SK-N-SH (cell line): ENCODE measurements at regions not wholly inside any gene's neighbourhood (a gene's known extent, or its start where the extent isn't known, plus 50 kb on each side); places are given as distances from the start of the nearest gene placed in this dataset.
A peak's percentile ranks its signal among the peaks of the same experiment; 100 is the strongest.

Experiments used
- CTCF ChIA-PET: fragments of 300-600, 350-600 bp; formaldehyde crosslinking; extraction: SDS; loops from one replicate; lab custom pipeline; 2021; lab: Yijun Ruan, JAX
- POLR2A ChIA-PET: fragments of 350-600 bp; sonication (Branson Sonifier 250); formaldehyde crosslinking; extraction: SDS; loops from one replicate; lab custom pipeline; 2020; ENCODE audit warnings: antibody characterized with exemption, inconsistent platforms; lab: Yijun Ruan, JAX
- DNase-seq: peaks from one replicate; pipeline ENCODE4 v3.0.0; 2012
- H2AFZ ChIP-seq: fragments of 200-600 bp; sonication (generic); 2 replicates; pipeline ENCODE4 v1.8.1; 2016; ENCODE audit warnings: antibody characterized with exemption, mild to moderate bottlenecking, low read depth
- H3F3A ChIP-seq: fragments of 200-600 bp; sonication (generic); replicated peaks from 2 replicates; pipeline ENCODE3; 2016; ENCODE audit warnings: antibody characterized with exemption, mild to moderate bottlenecking; ENCODE audit not compliant: insufficient read depth
- H3K27ac ChIP-seq, 2 experiments: fragments of 200-500 bp in 1 of 2; fragments of 200-600 bp in 1 of 2; sonication (Bioruptor generic) in 1 of 2; sonication (generic), shearing (Covaris generic) in 1 of 2; 2 replicates each; pipeline versions ENCODE4 v1.5.1 to v1.6.1; 2014 to 2016; ENCODE audit warnings: low read depth in 2 of 2, inconsistent platforms in 1 of 2, low read length in 1 of 2, mild to moderate bottlenecking in 1 of 2, mixed read lengths in 1 of 2
- H3K27me3 ChIP-seq: fragments of 200-600 bp; sonication (generic), shearing (Covaris generic); 2 replicates; pipeline ENCODE4 v1.6.1; 2016; ENCODE audit warnings: mixed run types; ENCODE audit not compliant: insufficient read depth
- H3K36me3 ChIP-seq, 2 experiments: fragments of 200-500 bp in 1 of 2; fragments of 200-600 bp in 1 of 2; sonication (Bioruptor generic) in 1 of 2; sonication (generic) in 1 of 2; replicated peaks in 1 of 2; 2 replicates each; pipeline versions ENCODE3 to v1.5.1; 2014 to 2016; ENCODE audit warnings: low read length in 1 of 2, mild to moderate bottlenecking in 1 of 2; ENCODE audit not compliant: insufficient read depth in 2 of 2, control insufficient read depth in 1 of 2
- H3K4me1 ChIP-seq, 2 experiments: fragments of 200-500 bp in 1 of 2; fragments of 200-600 bp in 1 of 2; sonication (Bioruptor generic) in 1 of 2; sonication (generic), shearing (Covaris generic) in 1 of 2; 2 replicates each; pipeline versions ENCODE4 v1.5.1 to v1.6.1; 2014 to 2016; ENCODE audit warnings: low read depth in 1 of 2, low read length in 1 of 2, mixed run types in 1 of 2; ENCODE audit not compliant: insufficient read depth in 2 of 2, control insufficient read depth in 1 of 2
- H3K4me2 ChIP-seq: fragments of 200-600 bp; sonication (generic), shearing (Covaris generic); 2 replicates; pipeline ENCODE4 v1.6.1; 2017; ENCODE audit warnings: mixed run types
- H3K4me3 ChIP-seq, 2 experiments: fragments of 200-500 bp in 1 of 2; fragments of 200-600 bp in 1 of 2; sonication (Bioruptor generic) in 1 of 2; sonication (generic), shearing (Covaris generic) in 1 of 2; 2 replicates each; pipeline versions ENCODE4 v1.5.1 to v1.8.1; 2014 to 2016; ENCODE audit warnings: low read depth in 2 of 2, inconsistent platforms in 1 of 2, low read length in 1 of 2, mild to moderate bottlenecking in 1 of 2, mixed read lengths in 1 of 2, moderate library complexity in 1 of 2
- H3K79me2 ChIP-seq: fragments of 200-600 bp; sonication (generic); 2 replicates; pipeline ENCODE4 v1.8.1; 2017; ENCODE audit warnings: mild to moderate bottlenecking; ENCODE audit not compliant: insufficient read depth
- H3K9ac ChIP-seq: fragments of 200-600 bp; sonication (generic); 2 replicates; pipeline ENCODE4 v1.6.1; 2017; ENCODE audit warnings: mixed run types
- H3K9me2 ChIP-seq: fragments of 200-600 bp; sonication (generic); 2 replicates; pipeline ENCODE4 v1.6.1; 2017; ENCODE audit warnings: mixed run types
- H3K9me3 ChIP-seq: fragments of 200-600 bp; sonication (generic); 2 replicates; pipeline ENCODE4 v1.6.1; 2017; ENCODE audit warnings: mixed run types, mild to moderate bottlenecking, moderate library complexity
- H4K20me1 ChIP-seq: fragments of 200-600 bp; sonication (generic); 2 replicates; pipeline ENCODE4 v1.6.1; 2017; ENCODE audit warnings: mild to moderate bottlenecking, mixed run types; ENCODE audit not compliant: insufficient read depth
- CHD2 ChIP-seq: fragments of 150-350 bp; IDR thresholded peaks from 2 replicates; pipeline ENCODE4 v1.6.1; 2018; ENCODE audit warnings: low read length; ENCODE audit not compliant: partially characterized antibody
- EP300 ChIP-seq, 2 experiments: IDR thresholded peaks; 2 replicates each; pipeline versions ENCODE4 v1.4.0 to v1.6.1; 2012; ENCODE audit warnings: borderline replicate concordance in 1 of 2, low read depth in 1 of 2, low read length in 1 of 2
- FOSL2 ChIP-seq: IDR thresholded peaks from 2 replicates; pipeline ENCODE4 v1.4.0; 2012; ENCODE audit warnings: low read depth, mild to moderate bottlenecking, moderate library complexity, borderline replicate concordance
- FOXM1 ChIP-seq: IDR thresholded peaks from 2 replicates; pipeline ENCODE4 v1.4.0; 2012; ENCODE audit warnings: low read depth, mild to moderate bottlenecking
- GATA2 ChIP-seq: sonication (generic); formaldehyde crosslinking; IDR thresholded peaks from 2 replicates; pipeline ENCODE4 v1.5.0; 2020; ENCODE audit warnings: mild to moderate bottlenecking, missing genetic modification reagents
- MAX ChIP-seq: IDR thresholded peaks from 2 replicates; pipeline ENCODE4 v1.4.0; 2012; ENCODE audit warnings: low read depth
- MEF2A ChIP-seq: IDR thresholded peaks from 2 replicates; pipeline ENCODE4 v1.4.0; 2012; ENCODE audit warnings: low read depth, borderline replicate concordance
- NFIC ChIP-seq: IDR thresholded peaks from 2 replicates; pipeline ENCODE4 v1.4.0; 2012; ENCODE audit warnings: borderline replicate concordance
- NRF1 ChIP-seq: IDR thresholded peaks from 2 replicates; pipeline ENCODE4 v1.6.1; 2012; ENCODE audit warnings: low read depth, mild to moderate bottlenecking, low read length
- RAD21 ChIP-seq: IDR thresholded peaks from 2 replicates; pipeline ENCODE4 v1.6.1; 2012; ENCODE audit warnings: mild to moderate bottlenecking, low read length
- RCOR1 ChIP-seq: fragments of 150-350 bp; IDR thresholded peaks from 2 replicates; pipeline ENCODE4 v1.6.1; 2017; ENCODE audit warnings: antibody characterized with exemption, low read length
- RFX5 ChIP-seq: IDR thresholded peaks from 2 replicates; pipeline ENCODE4 v1.6.1; 2012; ENCODE audit warnings: mild to moderate bottlenecking, improper control_type of control experiment, low read length
- SIN3A ChIP-seq: IDR thresholded peaks from 2 replicates; pipeline ENCODE4 v1.6.1; 2012; ENCODE audit warnings: low read depth, mild to moderate bottlenecking, low read length, moderate library complexity, borderline replicate concordance
- TCF12 ChIP-seq: IDR thresholded peaks from 2 replicates; pipeline ENCODE4 v1.4.0; 2012
- USF2 ChIP-seq: fragments of 150-350 bp; IDR thresholded peaks from 2 replicates; pipeline ENCODE4 v1.6.1; 2017; ENCODE audit warnings: antibody characterized with exemption, low read length, low read depth, borderline replicate concordance
- WGBS: methylation state at CpG from one replicate; pipeline ENCODE4 v1.1.6; 2017; ENCODE audit warnings: low lambda C conversion rate; 5-methylcytosine and 5-hydroxymethylcytosine counted together
- TF ChIP-seq, protein P1 (sequence below): fragments of 150-350 bp; IDR thresholded peaks from 2 replicates; pipeline ENCODE4 v1.6.1; 2016; ENCODE audit warnings: mild to moderate bottlenecking, low read depth, low read length
- TF ChIP-seq, protein P2 (sequence below): IDR thresholded peaks from 2 replicates; pipeline ENCODE4 v1.6.1; 2012; ENCODE audit warnings: mild to moderate bottlenecking, low read depth, low read length, moderate library complexity
- TF ChIP-seq, protein P3 (sequence below): fragments of 200-600 bp; sonication (generic); IDR thresholded peaks from 2 replicates; pipeline ENCODE4 v1.6.1; 2017; ENCODE audit warnings: antibody characterized with exemption, mild to moderate bottlenecking, moderate library complexity

GRCh38 chr7:96598421-96598820 lies 111.2 kb downstream of the SEM1 start:
- Histone ChIP-seq H4K20me1 (no peaks in the 10 kb centered on the region), H3K36me3 (no peaks in the 10 kb centered on the region), H3K4me3 (no peak overlapping the region), H3K79me2 (no peaks in the 10 kb centered on the region), H3K9ac (no peak overlapping the region), H3F3A (no peaks in the 10 kb centered on the region), H3K27ac (no peak overlapping the region), H3K27me3 (no peaks in the 10 kb centered on the region), H3K9me2 (no peaks in the 10 kb centered on the region), H3K4me1 (peaks cover 0 to 9% of the 10 kb centered on the region in 2 experiments; a peak in 2 of 4 replicates), H3K9me3 (no peaks in the 10 kb centered on the region), H2AFZ (no peak overlapping the region), H3K4me2 (no peak overlapping the region)
- TF ChIP-seq, protein P1, sequence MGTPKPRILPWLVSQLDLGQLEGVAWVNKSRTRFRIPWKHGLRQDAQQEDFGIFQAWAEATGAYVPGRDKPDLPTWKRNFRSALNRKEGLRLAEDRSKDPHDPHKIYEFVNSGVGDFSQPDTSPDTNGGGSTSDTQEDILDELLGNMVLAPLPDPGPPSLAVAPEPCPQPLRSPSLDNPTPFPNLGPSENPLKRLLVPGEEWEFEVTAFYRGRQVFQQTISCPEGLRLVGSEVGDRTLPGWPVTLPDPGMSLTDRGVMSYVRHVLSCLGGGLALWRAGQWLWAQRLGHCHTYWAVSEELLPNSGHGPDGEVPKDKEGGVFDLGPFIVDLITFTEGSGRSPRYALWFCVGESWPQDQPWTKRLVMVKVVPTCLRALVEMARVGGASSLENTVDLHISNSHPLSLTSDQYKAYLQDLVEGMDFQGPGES: no peak
- TF ChIP-seq, protein P2, sequence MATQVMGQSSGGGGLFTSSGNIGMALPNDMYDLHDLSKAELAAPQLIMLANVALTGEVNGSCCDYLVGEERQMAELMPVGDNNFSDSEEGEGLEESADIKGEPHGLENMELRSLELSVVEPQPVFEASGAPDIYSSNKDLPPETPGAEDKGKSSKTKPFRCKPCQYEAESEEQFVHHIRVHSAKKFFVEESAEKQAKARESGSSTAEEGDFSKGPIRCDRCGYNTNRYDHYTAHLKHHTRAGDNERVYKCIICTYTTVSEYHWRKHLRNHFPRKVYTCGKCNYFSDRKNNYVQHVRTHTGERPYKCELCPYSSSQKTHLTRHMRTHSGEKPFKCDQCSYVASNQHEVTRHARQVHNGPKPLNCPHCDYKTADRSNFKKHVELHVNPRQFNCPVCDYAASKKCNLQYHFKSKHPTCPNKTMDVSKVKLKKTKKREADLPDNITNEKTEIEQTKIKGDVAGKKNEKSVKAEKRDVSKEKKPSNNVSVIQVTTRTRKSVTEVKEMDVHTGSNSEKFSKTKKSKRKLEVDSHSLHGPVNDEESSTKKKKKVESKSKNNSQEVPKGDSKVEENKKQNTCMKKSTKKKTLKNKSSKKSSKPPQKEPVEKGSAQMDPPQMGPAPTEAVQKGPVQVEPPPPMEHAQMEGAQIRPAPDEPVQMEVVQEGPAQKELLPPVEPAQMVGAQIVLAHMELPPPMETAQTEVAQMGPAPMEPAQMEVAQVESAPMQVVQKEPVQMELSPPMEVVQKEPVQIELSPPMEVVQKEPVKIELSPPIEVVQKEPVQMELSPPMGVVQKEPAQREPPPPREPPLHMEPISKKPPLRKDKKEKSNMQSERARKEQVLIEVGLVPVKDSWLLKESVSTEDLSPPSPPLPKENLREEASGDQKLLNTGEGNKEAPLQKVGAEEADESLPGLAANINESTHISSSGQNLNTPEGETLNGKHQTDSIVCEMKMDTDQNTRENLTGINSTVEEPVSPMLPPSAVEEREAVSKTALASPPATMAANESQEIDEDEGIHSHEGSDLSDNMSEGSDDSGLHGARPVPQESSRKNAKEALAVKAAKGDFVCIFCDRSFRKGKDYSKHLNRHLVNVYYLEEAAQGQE: no peak
- TF ChIP-seq MAX (no peak), FOXM1 (no peak), RCOR1 (no peak), RFX5 (no peak)
- ChIA-PET POLR2A (no interaction called here), CTCF (interaction anchor here (0.7 to 2.2 kb wide), 5 partner anchors 70 to 875 kb away, joined by 3 to 6 read pairs (median 3); no protein-coding TSS in a partner anchor)
- 15% methylated on average over 1 of the region's 1 CpG for WGBS
- DNase-seq: no peak

GRCh38 chr7:96596120-96596826 lies 113.4 kb downstream of the SEM1 start:
- Histone ChIP-seq H3K4me3 (no peak overlapping the region), H3K27ac (no peak overlapping the region), H3F3A (no peaks in the 10 kb centered on the region), H3K79me2 (no peaks in the 10 kb centered on the region), H4K20me1 (no peaks in the 10 kb centered on the region), H3K9ac (no peak overlapping the region), H3K4me1 (peaks cover 0 to 9% of the 10 kb centered on the region in 2 experiments; a peak in 2 of 4 replicates), H2AFZ (peak overlapping the region; percentile 27; the same call in 1 of the 2 replicates), H3K4me2 (no peak overlapping the region), H3K9me2 (no peaks in the 10 kb centered on the region), H3K36me3 (no peaks in the 10 kb centered on the region), H3K9me3 (no peaks in the 10 kb centered on the region), H3K27me3 (no peaks in the 10 kb centered on the region)
- DNase-seq: peak; percentile 50
- TF ChIP-seq NRF1 (no peak), RCOR1 (peak; percentile 67; the same call in 1 of the 2 replicates), USF2 (no peak), RFX5 (no peak), MEF2A (no peak), EP300 (IDR thresholded peaks at IDR 0.05; ENCODE audit: borderline replicate concordance in 1 of 2, low read depth in 1 of 2, low read length in 1 of 2) (peak in 1 of 2 experiments; percentile 33; a peak in 1 of 4 replicates), GATA2 (CRISPR knock-in tag) (peak; percentile 52), SIN3A (no peak), CHD2 (peak; percentile 35), FOSL2 (no peak), NFIC (no peak), TCF12 (no peak), RAD21 (peak; percentile 46)
- TF ChIP-seq, protein P3, sequence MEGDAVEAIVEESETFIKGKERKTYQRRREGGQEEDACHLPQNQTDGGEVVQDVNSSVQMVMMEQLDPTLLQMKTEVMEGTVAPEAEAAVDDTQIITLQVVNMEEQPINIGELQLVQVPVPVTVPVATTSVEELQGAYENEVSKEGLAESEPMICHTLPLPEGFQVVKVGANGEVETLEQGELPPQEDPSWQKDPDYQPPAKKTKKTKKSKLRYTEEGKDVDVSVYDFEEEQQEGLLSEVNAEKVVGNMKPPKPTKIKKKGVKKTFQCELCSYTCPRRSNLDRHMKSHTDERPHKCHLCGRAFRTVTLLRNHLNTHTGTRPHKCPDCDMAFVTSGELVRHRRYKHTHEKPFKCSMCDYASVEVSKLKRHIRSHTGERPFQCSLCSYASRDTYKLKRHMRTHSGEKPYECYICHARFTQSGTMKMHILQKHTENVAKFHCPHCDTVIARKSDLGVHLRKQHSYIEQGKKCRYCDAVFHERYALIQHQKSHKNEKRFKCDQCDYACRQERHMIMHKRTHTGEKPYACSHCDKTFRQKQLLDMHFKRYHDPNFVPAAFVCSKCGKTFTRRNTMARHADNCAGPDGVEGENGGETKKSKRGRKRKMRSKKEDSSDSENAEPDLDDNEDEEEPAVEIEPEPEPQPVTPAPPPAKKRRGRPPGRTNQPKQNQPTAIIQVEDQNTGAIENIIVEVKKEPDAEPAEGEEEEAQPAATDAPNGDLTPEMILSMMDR: peak; percentile 26
- ChIA-PET POLR2A (no interaction called here), CTCF (interaction anchor here (0.7 to 3.6 kb wide), 19 partner anchors 9 to 906 kb away, joined by 3 to 24 read pairs (median 4); partner anchors contain the start of gene DLX5)
- 20% methylated on average over 6 of the region's 6 CpGs for WGBS
